ENCODE measurements at regions not wholly inside any gene's neighbourhood (a gene's known extent, or its start where the extent isn't known, plus 50 kb on each side); places are given as distances from the start of the nearest gene placed in this dataset.

DNA sequence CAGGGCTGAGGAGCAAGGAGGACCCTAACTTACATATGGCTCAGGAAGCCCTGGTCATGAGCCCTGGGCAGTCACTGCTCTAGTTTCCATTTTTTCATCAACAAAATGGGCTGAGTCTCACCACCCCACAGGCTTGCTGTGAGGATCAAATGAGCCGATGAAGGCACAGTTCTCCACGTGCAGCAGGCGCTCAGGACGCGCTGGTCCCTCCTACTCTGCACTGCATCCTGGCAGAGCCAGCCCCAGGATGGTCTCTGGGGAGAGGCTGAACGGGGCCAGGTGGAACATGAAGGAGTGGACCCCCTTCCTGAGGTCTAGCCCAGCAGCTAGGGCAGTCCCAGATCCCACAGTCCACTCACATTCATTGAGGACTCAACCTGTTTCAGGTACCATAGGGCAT, 349.3 kb downstream of the PTPRU start:
- no peak for DNase-seq (ENCODE audit: low spot score)

GRCh38 chr1:29585201-29585600, 348.9 kb downstream of the PTPRU start:
- no peak for DNase-seq (ENCODE audit: low spot score)

- no peak for DNase-seq (ENCODE audit: low spot score)
Observed at GRCh38 chr1:29584776-29585175, 348.5 kb downstream of the PTPRU start.

DNA sequence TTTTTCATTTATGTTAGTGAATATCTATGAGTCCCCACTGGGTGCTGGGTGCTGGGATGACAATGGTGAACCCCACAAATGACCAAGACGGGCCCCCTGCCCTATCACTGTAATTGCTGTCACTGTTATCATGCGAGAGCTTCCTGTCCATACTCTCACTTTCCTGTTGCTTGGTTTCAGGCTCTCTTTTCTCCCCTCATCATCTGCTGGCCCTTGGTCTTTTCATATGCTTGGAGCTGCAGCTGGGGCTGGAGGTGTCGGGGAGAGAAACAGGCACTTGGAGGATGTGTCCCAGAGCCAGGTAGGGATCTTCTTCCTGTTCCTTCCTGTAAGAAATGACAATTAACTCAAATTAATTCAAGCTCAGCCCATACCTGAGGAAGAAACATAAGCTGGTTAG, 348.0 kb downstream of the PTPRU start:
- DNase-seq (ENCODE audit: low spot score): no peak

- no peak for DNase-seq (ENCODE audit: low spot score)
Observed at GRCh38 chr1:29583727-29584126, 347.4 kb downstream of the PTPRU start.

GRCh38 chr1:29581256-29581655, 344.9 kb downstream of the PTPRU start:
- no peak for DNase-seq (ENCODE audit: low spot score)

DNA sequence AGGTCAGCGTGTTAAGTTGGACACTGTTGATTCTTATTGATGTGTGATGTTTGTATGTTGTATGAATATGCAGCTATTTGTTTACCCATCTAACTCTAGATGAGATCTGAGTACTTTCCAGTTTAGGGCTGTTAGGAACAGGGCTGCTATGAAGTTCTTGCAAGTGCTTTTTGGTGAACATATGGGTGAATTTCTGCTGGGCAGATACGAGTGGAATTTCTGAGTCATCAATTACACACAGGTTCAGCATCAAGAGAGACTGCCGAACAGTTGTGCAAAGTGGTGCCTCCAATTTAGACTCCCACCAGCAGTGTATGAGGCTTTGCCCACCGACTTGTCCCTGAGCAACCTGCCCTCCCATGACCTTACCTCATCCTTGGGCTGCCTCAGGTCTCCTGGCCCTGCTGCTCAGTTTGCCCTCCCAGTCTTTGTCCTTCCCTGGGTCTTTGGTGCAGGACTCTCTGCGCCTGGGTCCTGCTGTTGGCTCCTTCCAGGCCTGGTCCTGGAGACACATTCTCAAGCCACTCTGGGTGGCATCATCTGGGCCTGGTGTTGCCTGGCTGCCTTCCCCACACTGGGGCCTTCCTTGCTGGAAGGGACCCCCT, 343.6 kb downstream of the PTPRU start:
- no peak for DNase-seq (ENCODE audit: low spot score)

GRCh38 chr1:29577512-29577911, 341.2 kb downstream of the PTPRU start:
- DNase-seq (ENCODE audit: low spot score): no peak

- DNase-seq (ENCODE audit: low spot score): no peak
Observed at GRCh38 chr1:29576510-29576909, 340.2 kb downstream of the PTPRU start.

DNA sequence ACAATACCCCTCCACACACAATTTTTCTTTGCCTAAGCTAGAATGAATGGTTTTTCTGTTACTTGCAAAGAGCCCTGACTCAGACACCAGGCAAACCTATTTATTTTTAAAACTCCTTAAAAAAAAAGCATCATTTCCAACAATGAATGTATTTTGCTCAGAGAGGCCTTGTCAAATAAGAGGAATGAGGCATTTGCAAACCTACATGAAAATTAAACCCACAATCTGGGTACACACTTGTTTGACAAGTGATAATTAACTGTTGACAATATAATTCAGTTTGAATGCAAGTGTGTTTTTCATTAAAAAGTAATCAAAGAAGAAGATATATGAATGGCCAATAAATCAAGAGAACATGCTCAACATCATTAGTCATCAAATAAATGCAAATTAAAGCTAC, 339.5 kb downstream of the PTPRU start:
- no peak for DNase-seq (ENCODE audit: low spot score)

GRCh38 chr1:29575277-29575676, 339.0 kb downstream of the PTPRU start:
- DNase-seq (ENCODE audit: low spot score): no peak

- DNase-seq (ENCODE audit: low spot score): no peak
Observed at GRCh38 chr1:29574871-29575270, 338.5 kb downstream of the PTPRU start.

- no peak for DNase-seq (ENCODE audit: low spot score)
Observed at GRCh38 chr1:29569971-29570634, 333.8 kb downstream of the PTPRU start.

DNA sequence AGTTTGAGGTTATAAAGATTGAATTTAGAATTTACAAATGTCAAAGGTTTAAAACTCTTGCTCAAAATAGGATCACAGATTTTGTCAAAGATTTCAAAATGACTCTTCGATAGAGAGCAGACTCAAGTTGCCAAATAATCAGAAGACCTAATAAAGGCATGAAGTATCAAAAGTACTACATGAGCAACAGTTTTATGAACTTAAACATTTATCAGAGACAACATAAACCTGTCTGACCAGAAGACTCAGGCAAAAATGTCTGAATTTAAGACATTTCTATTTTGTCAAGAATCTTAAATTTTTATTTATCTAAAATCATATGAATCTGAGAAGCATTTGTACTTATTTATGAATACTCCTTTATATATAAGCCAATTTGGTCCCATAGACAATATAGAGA, 330.9 kb downstream of the PTPRU start:
- no peak for DNase-seq (ENCODE audit: low spot score)

- no peak for DNase-seq (ENCODE audit: low spot score)
Observed at GRCh38 chr1:29565490-29565889, 329.2 kb downstream of the PTPRU start.

- no peak for DNase-seq (ENCODE audit: low spot score)
Observed at GRCh38 chr1:29563571-29563970, 327.2 kb downstream of the PTPRU start.

DNA sequence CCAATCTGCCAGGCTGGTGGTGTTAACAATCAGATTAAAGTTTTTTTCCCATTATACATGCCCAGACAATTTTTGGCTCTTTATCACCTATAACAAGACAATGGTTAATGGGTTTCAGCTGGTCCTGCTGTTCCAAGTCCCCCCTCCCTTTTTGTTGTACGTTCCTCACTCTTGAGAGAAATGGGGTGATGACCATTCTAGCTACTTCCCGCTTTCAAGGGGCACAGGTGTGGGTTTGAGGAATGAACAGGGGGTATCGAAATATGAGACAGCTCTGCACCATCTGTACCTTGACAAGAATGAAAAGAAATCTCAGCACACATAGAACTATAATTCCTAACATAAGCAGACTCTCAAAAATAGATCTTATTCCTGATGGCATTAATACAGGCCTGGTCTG, 326.8 kb downstream of the PTPRU start:
- DNase-seq (ENCODE audit: low spot score): no peak

GRCh38 chr1:29559056-29559455, 322.7 kb downstream of the PTPRU start:
- DNase-seq (ENCODE audit: low spot score): no peak

DNA sequence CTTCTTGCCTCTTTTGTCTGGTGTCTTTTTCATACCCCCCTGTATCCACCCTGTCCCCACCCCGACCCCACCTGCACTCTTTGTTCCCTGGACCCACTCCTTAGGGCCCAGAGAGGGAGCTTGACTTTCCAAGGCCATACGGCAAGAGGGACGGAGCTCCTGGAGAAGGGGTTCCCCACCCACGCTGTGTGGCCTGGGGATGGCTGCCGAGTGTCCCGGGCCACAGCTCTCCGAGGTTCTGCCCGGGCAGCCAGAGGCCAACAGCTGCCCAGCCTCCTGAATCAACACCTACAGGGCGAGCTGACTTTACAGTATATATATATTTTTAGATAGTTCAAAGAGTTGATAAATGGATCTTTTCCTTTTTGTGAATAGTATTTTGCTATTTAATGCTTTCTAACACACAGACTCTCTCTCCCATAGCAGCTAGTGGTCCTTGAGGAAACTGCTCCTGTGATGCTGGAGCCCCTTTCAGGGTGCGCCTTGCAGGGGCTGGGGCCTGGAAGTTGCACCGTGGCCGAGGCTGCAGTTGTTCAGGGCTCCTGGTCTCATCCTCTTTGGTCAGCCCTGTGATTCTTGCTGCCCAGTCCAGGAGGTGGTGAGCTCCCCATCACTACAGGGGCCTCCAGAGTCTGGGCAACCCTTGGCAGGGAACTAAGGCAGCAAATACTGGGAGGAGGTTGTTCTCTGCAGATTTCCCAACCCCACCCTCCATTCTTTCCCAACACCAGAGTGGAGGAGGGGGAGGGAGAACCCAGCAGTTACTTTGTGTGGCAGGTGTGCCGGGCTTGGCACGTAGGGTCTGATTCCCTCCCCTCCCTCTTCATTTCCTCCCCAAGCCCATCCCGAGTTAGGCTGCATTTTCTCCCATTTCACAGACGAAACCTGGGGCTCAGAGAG, 321.6 kb downstream of the PTPRU start:
- DNase-seq (ENCODE audit: low spot score): no peak

GRCh38 chr1:29557066-29557465, 320.7 kb downstream of the PTPRU start:
- DNase-seq (ENCODE audit: low spot score): no peak

DNA sequence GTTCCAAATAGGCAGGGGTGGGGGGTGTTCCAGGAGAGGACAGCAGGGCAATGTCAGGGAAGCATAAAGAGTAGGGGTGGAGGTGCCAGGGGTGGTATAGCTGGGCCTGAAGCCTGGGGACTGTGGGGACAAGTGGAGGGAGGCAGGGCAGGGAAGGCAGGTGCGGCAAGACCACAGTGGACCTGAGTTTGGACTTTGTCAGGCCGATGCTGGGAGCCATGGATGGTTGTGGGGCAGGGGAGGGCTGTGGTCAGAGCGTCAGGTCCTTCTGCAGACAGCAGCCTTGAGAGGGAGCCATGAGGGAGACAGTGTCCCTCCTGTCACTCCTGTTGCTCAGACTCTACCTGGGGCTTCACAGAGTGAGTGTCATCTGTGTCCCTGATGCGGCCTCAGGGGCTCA, 320.3 kb downstream of the PTPRU start:
- no peak for DNase-seq (ENCODE audit: low spot score)

DNA sequence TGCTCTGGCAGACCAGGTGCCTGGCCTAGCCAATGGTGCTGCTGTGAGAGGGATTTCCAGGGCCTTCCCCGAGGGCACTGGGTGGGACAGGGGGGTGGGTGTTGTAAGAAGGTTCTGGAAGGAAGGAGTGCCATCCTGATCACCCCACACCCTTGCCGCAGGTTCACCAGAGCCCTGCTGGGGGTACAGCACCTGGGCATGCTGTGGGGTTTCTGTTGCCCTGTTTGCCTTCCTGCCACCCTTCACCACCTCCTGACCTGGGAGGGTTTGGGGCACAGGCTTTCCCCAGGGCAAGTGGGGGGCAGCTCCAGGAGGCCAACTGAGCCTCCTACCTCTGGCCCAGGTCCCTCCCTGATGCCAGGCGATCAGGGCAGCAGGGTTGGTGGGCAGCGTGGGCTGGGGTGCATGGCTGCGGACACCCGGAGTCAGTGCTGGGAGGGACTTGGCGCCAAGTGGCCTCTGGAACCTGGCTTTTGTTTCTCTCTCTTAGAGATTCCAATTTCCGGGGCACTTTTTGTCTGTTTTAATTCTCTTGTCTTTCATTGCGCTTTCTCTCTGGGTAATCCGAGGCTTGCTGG, 318.8 kb downstream of the PTPRU start:
- DNase-seq (ENCODE audit: low spot score): no peak
